ENCODE measurements at regions not wholly inside any gene's neighbourhood (a gene's known extent, or its start where the extent isn't known, plus 50 kb on each side); places are given as distances from the start of the nearest gene placed in this dataset.
A peak's percentile ranks its signal among the peaks of the same experiment; 100 is the strongest.

DNA sequence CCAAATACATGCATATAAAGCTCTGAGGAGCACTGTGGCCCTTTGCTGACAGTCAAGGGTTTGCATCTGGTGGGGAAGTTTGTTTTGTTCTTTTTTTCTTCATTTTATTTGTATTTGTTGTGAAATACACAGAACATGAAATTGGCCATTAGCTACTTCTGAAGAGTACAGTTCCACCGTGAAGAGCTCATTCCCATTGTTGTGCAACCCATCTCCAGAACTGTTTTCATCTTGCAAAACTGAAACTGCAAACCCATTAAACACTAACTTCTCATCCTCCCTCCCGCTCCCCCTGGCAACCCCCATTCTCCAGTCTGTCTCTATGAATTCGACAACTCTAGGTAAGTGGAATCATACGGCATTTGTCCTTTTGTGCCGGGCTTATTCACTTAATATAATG lies 231.3 kb downstream of the TFAP2C start:
- no peak for TF ChIP-seq POLR2A (IDR thresholded peaks at IDR 0.05)
- TF ChIP-seq CTCF (IDR thresholded peaks at IDR 0.05), result no peak
- TF ChIP-seq POLR2AphosphoS5 (IDR thresholded peaks at IDR 0.05; ENCODE audit: insufficient read depth in 1 of 2, low read depth in 1 of 2), result peak; percentile 43 to 57

Data from vagina (tissue), 2 donors.